WTC11 (cell line): ENCODE measurements at regions not wholly inside any gene's neighbourhood (a gene's known extent, or its start where the extent isn't known, plus 50 kb on each side); places are given as distances from the start of the nearest gene placed in this dataset.

Experiments
- ATAC-seq: fragments of 200-7000 bp; cut with Tn5 transposase; 2 replicates; pipeline ENCODE4 v1.10.0; 2021; ENCODE audit warnings: mild to moderate bottlenecking, moderate library complexity
- CTCF ChIA-PET: fragments of 300-600 bp; sonication (Branson Sonifier 250); formaldehyde crosslinking; loops from one replicate; lab custom pipeline; 2021; ENCODE audit warnings: antibody characterized with exemption; lab: Charles Lee
- POLR2A ChIA-PET: fragments of 350-600 bp; sonication (Branson Sonifier 250); formaldehyde crosslinking; loops from one replicate; lab custom pipeline; 2021; ENCODE audit warnings: antibody characterized with exemption; lab: Charles Lee
- DNase-seq: peaks from one replicate; pipeline ENCODE4 v3.0.0; 2021; ENCODE audit warnings: low spot score
- H3K27ac Mint-ChIP-seq: 2 replicates; pipeline ENCODE4 v1.8.0; 2021; ENCODE audit warnings: mixed read lengths
- H3K27me3 Mint-ChIP-seq: 2 replicates; pipeline ENCODE4 v1.8.0; 2021; ENCODE audit warnings: low read depth, mild to moderate bottlenecking, moderate library complexity, mixed read lengths
- H3K36me3 Mint-ChIP-seq: 2 replicates; pipeline ENCODE4 v1.8.0; 2021; ENCODE audit warnings: mixed read lengths
- H3K4me1 Mint-ChIP-seq: 2 replicates; pipeline ENCODE4 v1.8.0; 2022; ENCODE audit warnings: mixed read lengths
- H3K4me3 Mint-ChIP-seq: 2 replicates; pipeline ENCODE4 v1.8.0; 2021; ENCODE audit warnings: mild to moderate bottlenecking, moderate library complexity, mixed read lengths
- H3K9me3 Mint-ChIP-seq: 2 replicates; pipeline ENCODE4 v1.8.0; 2021; ENCODE audit warnings: mixed read lengths
- E2F4 ChIP-seq: sonication (generic); formaldehyde crosslinking; IDR thresholded peaks from 2 replicates; pipeline ENCODE4 v1.8.1; 2022; ENCODE audit warnings: low read depth, mild to moderate bottlenecking, moderate library complexity, missing genetic modification reagents, borderline replicate concordance
- ESRRA ChIP-seq: sonication (generic); formaldehyde crosslinking; IDR thresholded peaks from 2 replicates; pipeline ENCODE4 v1.8.1; 2022; ENCODE audit warnings: mild to moderate bottlenecking, missing genetic modification reagents, borderline replicate concordance
- NR1H2 ChIP-seq: sonication (generic); formaldehyde crosslinking; IDR thresholded peaks from 2 replicates; pipeline ENCODE4 v1.9.0; 2021; ENCODE audit warnings: mild to moderate bottlenecking, moderate library complexity, missing genetic modification reagents
- PREB ChIP-seq: sonication (generic); formaldehyde crosslinking; IDR thresholded peaks from 2 replicates; pipeline ENCODE4 v1.8.1; 2022; ENCODE audit warnings: mild to moderate bottlenecking, missing genetic modification reagents, moderate library complexity, borderline replicate concordance
- USF2 ChIP-seq: sonication (generic); formaldehyde crosslinking; IDR thresholded peaks from 2 replicates; pipeline ENCODE4 v1.8.1; 2023; ENCODE audit warnings: mild to moderate bottlenecking, missing genetic modification reagents, moderate library complexity
- ZNF121 ChIP-seq: sonication (generic); formaldehyde crosslinking; IDR thresholded peaks from 2 replicates; pipeline ENCODE4 v1.8.0; 2023; ENCODE audit warnings: missing genetic modification reagents
- ZNF532 ChIP-seq: fragments of 250-450 bp; sonication (Bioruptor Pico); IDR thresholded peaks from 2 replicates; pipeline ENCODE4 v1.9.0; 2021; ENCODE audit warnings: mild to moderate bottlenecking, borderline replicate concordance

- H3K4me3 Mint-ChIP-seq, result no peak overlapping the region
- H3K4me1 Mint-ChIP-seq, result peaks cover 26% of the 10 kb centered on the region
- no peaks in the 10 kb centered on the region for H3K9me3 Mint-ChIP-seq
- DNase-seq, result no peak
- no peak overlapping the region for H3K27ac Mint-ChIP-seq
- TF ChIP-seq E2F4 (CRISPR knock-in tag) (no peak), ZNF532 (CRISPR knock-in tag) (no peak)
- H3K36me3 Mint-ChIP-seq, result no peaks in the 10 kb centered on the region
- no peaks in the 10 kb centered on the region for H3K27me3 Mint-ChIP-seq
- POLR2A ChIA-PET, result interaction anchor here (0.7 to 1.0 kb wide), 2 partner anchors 279 to 289 kb away, joined by 3 read pairs; no protein-coding TSS in a partner anchor
- CTCF ChIA-PET, result interaction anchor here (0.8 to 3.9 kb wide), 28 partner anchors 10 to 342 kb away, joined by 3 to 21 read pairs (median 6); no protein-coding TSS in a partner anchor
- no peak for ATAC-seq
These were observed 162.2 kb upstream of the CIBAR2 start for GRCh38 chr16:85274501-85274900.

- no peak overlapping the region for H3K27ac Mint-ChIP-seq
- H3K36me3 Mint-ChIP-seq, result no peaks in the 10 kb centered on the region
- ATAC-seq, result no peak
- no peaks in the 10 kb centered on the region for H3K9me3 Mint-ChIP-seq
- POLR2A ChIA-PET, result interaction anchor here (0.6 to 1.0 kb wide), 3 partner anchors 62 to 289 kb away, joined by 3 read pairs; no protein-coding TSS in a partner anchor
- no peak for DNase-seq
- H3K4me1 Mint-ChIP-seq, result peaks cover 26% of the 10 kb centered on the region
- TF ChIP-seq ZNF121 (CRISPR knock-in tag) (no peak), ZNF532 (CRISPR knock-in tag) (no peak), PREB (CRISPR knock-in tag) (no peak), ESRRA (no peak), NR1H2 (CRISPR knock-in tag) (no peak), USF2 (CRISPR knock-in tag) (no peak)
- TF ChIP-seq, all 79 proteins: peak for 0
- CTCF ChIA-PET, result interaction anchor here (0.6 to 3.9 kb wide), 34 partner anchors 9 to 352 kb away, joined by 3 to 21 read pairs (median 6); partner anchors contain the start of gene CIBAR2
- Mint-ChIP-seq H3K27me3 (no peaks in the 10 kb centered on the region), H3K4me3 (no peak overlapping the region)
These were observed 162.7 kb upstream of the CIBAR2 start for GRCh38 chr16:85274924-85275323.
